Activated T-cell treated with anti-CD3 and anti-CD28 coated beads for 24 hours (primary cell): ENCODE measurements at regions not wholly inside any gene's neighbourhood (a gene's known extent, or its start where the extent isn't known, plus 50 kb on each side); places are given as distances from the start of the nearest gene placed in this dataset.
"Not testable (repeated sequence)": the region's sequence is repeated elsewhere in the genome, so short reads cannot be mapped to it uniquely, and the experiment has no call there.

Experiments
- DNase-seq: peaks from one replicate; pipeline ENCODE4 v3.0.0-alpha.2; 2020; ENCODE audit warnings: low read depth

GRCh38 chr3:5035113-5035512, 55.9 kb downstream of the BHLHE40 start:
- no peak for DNase-seq

- DNase-seq = no peak
These were observed 56.6 kb downstream of the BHLHE40 start for GRCh38 chr3:5035692-5036391.

GRCh38 chr3:5036392-5036766, 57.1 kb downstream of the BHLHE40 start:
- DNase-seq = no peak

- DNase-seq = no peak
These were observed 57.6 kb downstream of the BHLHE40 start for GRCh38 chr3:5036858-5037257.

- DNase-seq = no peak
These were observed 60.3 kb downstream of the BHLHE40 start for GRCh38 chr3:5039585-5039984.

- no peak for DNase-seq
These were observed 62.1 kb downstream of the BHLHE40 start for GRCh38 chr3:5041315-5041714.

- no peak for DNase-seq
These were observed 66.7 kb downstream of the BHLHE40 start for GRCh38 chr3:5045961-5046360.

GRCh38 chr3:5047764-5048419, 68.7 kb downstream of the BHLHE40 start:
- DNase-seq = no peak

- DNase-seq = no peak
These were observed 70.3 kb upstream of the ARL8B start for GRCh38 chr3:5051772-5052171.

GRCh38 chr3:5052247-5052646, 69.8 kb upstream of the ARL8B start:
- DNase-seq = no peak

GRCh38 chr3:5053021-5053831, 68.9 kb upstream of the ARL8B start:
- DNase-seq = no peak

- DNase-seq = no peak
These were observed 68.0 kb upstream of the ARL8B start for GRCh38 chr3:5054098-5054497.

GRCh38 chr3:5054579-5054978, 67.5 kb upstream of the ARL8B start:
- not testable (repeated sequence) for DNase-seq

- no peak for DNase-seq
These were observed 66.6 kb upstream of the ARL8B start for GRCh38 chr3:5055357-5056110.

GRCh38 chr3:5056111-5056391, 66.0 kb upstream of the ARL8B start:
- no peak for DNase-seq

GRCh38 chr3:5057272-5057671, 64.8 kb upstream of the ARL8B start:
- no peak for DNase-seq

GRCh38 chr3:5057857-5058324, 64.2 kb upstream of the ARL8B start:
- peak; percentile 56 for DNase-seq

GRCh38 chr3:5058471-5058951, 63.6 kb upstream of the ARL8B start:
- DNase-seq = no peak

- DNase-seq = no peak
These were observed 62.3 kb upstream of the ARL8B start for GRCh38 chr3:5059782-5060181.

GRCh38 chr3:5061218-5061569, 60.9 kb upstream of the ARL8B start:
- DNase-seq = no peak

- DNase-seq = no peak
These were observed 58.4 kb upstream of the ARL8B start for GRCh38 chr3:5063724-5064123.

- DNase-seq = no peak
These were observed 53.5 kb upstream of the ARL8B start for GRCh38 chr3:5068531-5069050.
